ENCODE measurements at regions not wholly inside any gene's neighbourhood (a gene's known extent, or its start where the extent isn't known, plus 50 kb on each side); places are given as distances from the start of the nearest gene placed in this dataset.
A peak's percentile ranks its signal among the peaks of the same experiment; 100 is the strongest.

- TF ChIP-seq FOXM1 (IDR thresholded peaks at IDR 0.05; ENCODE audit: borderline replicate concordance, low read depth) (no peak), REST (IDR thresholded peaks at IDR 0.05; ENCODE audit: low read depth) (no peak), EGR1 (IDR thresholded peaks at IDR 0.05) (no peak), MAX (IDR thresholded peaks at IDR 0.05) (no peak), RAD21 (IDR thresholded peaks at IDR 0.05; ENCODE audit: low read depth) (peak; percentile 53; the same call in 1 of the 2 replicates), YY1 (IDR thresholded peaks at IDR 0.05; ENCODE audit: low read depth) (no peak)
Observed at GRCh38 chr6:78770765-78771164, 96.6 kb upstream of the IRAK1BP1 start.

GRCh38 chr6:78771586-78771985 is 95.8 kb upstream of the IRAK1BP1 start:
- no peak for TF ChIP-seq TAF1 (IDR thresholded peaks at IDR 0.05; ENCODE audit: low read depth)
- TF ChIP-seq MAX (IDR thresholded peaks at IDR 0.05), result no peak

- TF ChIP-seq YY1 (IDR thresholded peaks at IDR 0.05; ENCODE audit: low read depth) (no peak), MAX (IDR thresholded peaks at IDR 0.05) (no peak), TCF12 (IDR thresholded peaks at IDR 0.05; ENCODE audit: low read depth) (no peak), TAF1 (IDR thresholded peaks at IDR 0.05; ENCODE audit: low read depth) (no peak)
Observed at GRCh38 chr6:78781001-78781400, 86.3 kb upstream of the IRAK1BP1 start.

GRCh38 chr6:78797270-78797669 is 70.1 kb upstream of the IRAK1BP1 start:
- TF ChIP-seq REST (IDR thresholded peaks at IDR 0.05; ENCODE audit: low read depth) (no peak), USF1 (IDR thresholded peaks at IDR 0.05) (no peak), TEAD4 (IDR thresholded peaks at IDR 0.05) (no peak), ZBTB7A (IDR thresholded peaks at IDR 0.05; ENCODE audit: low read depth) (no peak)

GRCh38 chr6:78799682-78800081 is 67.7 kb upstream of the IRAK1BP1 start:
- no peak for TF ChIP-seq NFIC (IDR thresholded peaks at IDR 0.05)
- no peak for TF ChIP-seq EGR1 (IDR thresholded peaks at IDR 0.05)
- TF ChIP-seq YY1 (IDR thresholded peaks at IDR 0.05; ENCODE audit: low read depth), result no peak
- no peak for TF ChIP-seq TCF12 (IDR thresholded peaks at IDR 0.05; ENCODE audit: low read depth)
- TF ChIP-seq ZBTB7A (IDR thresholded peaks at IDR 0.05; ENCODE audit: low read depth), result no peak
- no peak for TF ChIP-seq USF1 (IDR thresholded peaks at IDR 0.05)
- no peak for TF ChIP-seq EP300 (IDR thresholded peaks at IDR 0.05; ENCODE audit: borderline replicate concordance)
- no peak for TF ChIP-seq MAX (IDR thresholded peaks at IDR 0.05)
- TF ChIP-seq CREB1 (IDR thresholded peaks at IDR 0.05; ENCODE audit: low read depth), result no peak
- no peak for TF ChIP-seq CEBPB (IDR thresholded peaks at IDR 0.05)
- TF ChIP-seq TAF1 (IDR thresholded peaks at IDR 0.05; ENCODE audit: low read depth), result no peak
- TF ChIP-seq FOXM1 (IDR thresholded peaks at IDR 0.05; ENCODE audit: borderline replicate concordance, low read depth), result no peak
- TF ChIP-seq RAD21 (IDR thresholded peaks at IDR 0.05; ENCODE audit: low read depth), result no peak
- TF ChIP-seq TEAD4 (IDR thresholded peaks at IDR 0.05), result no peak
- TF ChIP-seq REST (IDR thresholded peaks at IDR 0.05; ENCODE audit: low read depth), result no peak

Data from Ishikawa (cell line).